GM06990 (cell line): ENCODE measurements at regions not wholly inside any gene's neighbourhood (a gene's known extent, or its start where the extent isn't known, plus 50 kb on each side); places are given as distances from the start of the nearest gene placed in this dataset.
A peak's percentile ranks its signal among the peaks of the same experiment; 100 is the strongest.

Experiments used
- DNase-seq: peaks from one replicate; pipeline ENCODE4 v3.0.0-alpha.2; 2011; ENCODE audit not compliant: insufficient read length; ENCODE audit errors: extremely low read depth
- H3K27me3 ChIP-seq: replicated peaks from 2 replicates; pipeline ENCODE4 v1.6.0; 2011; ENCODE audit warnings: low read length; ENCODE audit not compliant: control insufficient read depth, insufficient read depth
- H3K36me3 ChIP-seq: 2 replicates; pipeline ENCODE4 v1.5.1; 2011; ENCODE audit warnings: low read length; ENCODE audit not compliant: control insufficient read depth, insufficient read depth
- H3K4me3 ChIP-seq: replicated peaks from 2 replicates; pipeline ENCODE4 v1.5.1; 2011; ENCODE audit warnings: low read depth, mild to moderate bottlenecking, control low read depth, low read length
- TF ChIP-seq, protein P1 (sequence below): IDR thresholded peaks from 2 replicates; pipeline ENCODE4 v1.5.1; 2011; ENCODE audit warnings: low read length, control low read depth, mild to moderate bottlenecking, inconsistent platforms; ENCODE audit not compliant: insufficient read depth, poor library complexity, severe bottlenecking

DNA sequence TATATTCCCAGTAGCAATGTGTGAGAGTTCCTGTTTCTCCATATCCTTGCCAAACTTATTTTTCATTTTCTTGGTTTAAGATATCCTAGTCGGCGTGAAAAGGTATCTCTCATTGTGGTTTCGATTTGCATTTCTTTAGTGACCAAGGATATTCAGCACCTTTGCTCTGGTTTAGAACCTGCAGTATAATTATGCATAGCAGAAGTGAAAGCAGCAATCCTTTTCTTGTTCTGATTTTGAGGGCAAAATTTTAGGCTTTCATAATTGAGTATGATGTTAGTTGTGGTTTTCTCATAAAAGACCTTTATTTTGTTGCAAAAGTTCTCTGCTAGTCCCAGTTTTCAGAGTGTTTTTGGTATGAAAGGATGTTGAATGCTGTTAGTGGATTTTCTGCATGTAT lies 491.0 kb downstream of the FGF9 start:
- peak; percentile 77 for DNase-seq
- H3K4me3 ChIP-seq: no peak overlapping the region; the same call in 1 of the 2 replicates
- TF ChIP-seq, protein P1, sequence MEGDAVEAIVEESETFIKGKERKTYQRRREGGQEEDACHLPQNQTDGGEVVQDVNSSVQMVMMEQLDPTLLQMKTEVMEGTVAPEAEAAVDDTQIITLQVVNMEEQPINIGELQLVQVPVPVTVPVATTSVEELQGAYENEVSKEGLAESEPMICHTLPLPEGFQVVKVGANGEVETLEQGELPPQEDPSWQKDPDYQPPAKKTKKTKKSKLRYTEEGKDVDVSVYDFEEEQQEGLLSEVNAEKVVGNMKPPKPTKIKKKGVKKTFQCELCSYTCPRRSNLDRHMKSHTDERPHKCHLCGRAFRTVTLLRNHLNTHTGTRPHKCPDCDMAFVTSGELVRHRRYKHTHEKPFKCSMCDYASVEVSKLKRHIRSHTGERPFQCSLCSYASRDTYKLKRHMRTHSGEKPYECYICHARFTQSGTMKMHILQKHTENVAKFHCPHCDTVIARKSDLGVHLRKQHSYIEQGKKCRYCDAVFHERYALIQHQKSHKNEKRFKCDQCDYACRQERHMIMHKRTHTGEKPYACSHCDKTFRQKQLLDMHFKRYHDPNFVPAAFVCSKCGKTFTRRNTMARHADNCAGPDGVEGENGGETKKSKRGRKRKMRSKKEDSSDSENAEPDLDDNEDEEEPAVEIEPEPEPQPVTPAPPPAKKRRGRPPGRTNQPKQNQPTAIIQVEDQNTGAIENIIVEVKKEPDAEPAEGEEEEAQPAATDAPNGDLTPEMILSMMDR: no peak
- H3K27me3 ChIP-seq: no peaks in the 10 kb centered on the region
- no peaks in the 10 kb centered on the region for H3K36me3 ChIP-seq

DNA sequence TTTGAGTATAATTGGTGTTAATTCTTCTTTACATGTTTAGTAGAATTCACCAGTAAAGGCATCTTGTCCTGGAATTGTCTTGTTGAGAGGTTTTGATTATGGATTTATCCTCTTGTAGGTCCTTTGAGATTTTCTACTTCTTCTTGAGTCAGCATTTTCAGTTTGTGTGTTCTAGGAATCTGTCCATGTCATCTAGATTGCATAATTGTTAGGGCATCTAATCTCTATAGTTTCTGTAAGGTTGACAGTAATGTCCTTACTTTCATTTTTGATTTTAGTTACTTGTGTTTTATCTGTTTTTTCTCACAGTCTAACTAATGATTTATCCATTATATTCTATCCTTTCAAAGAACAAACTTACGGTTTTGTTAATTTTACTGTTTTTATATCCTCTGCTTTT lies 492.0 kb downstream of the FGF9 start:
- Histone ChIP-seq H3K27me3 (no peaks in the 10 kb centered on the region), H3K4me3 (no peak overlapping the region), H3K36me3 (no peaks in the 10 kb centered on the region)
- TF ChIP-seq, protein P1: no peak
- peak; percentile 25 for DNase-seq

- DNase-seq: no peak
- Histone ChIP-seq H3K27me3 (no peaks in the 10 kb centered on the region), H3K4me3 (no peak overlapping the region), H3K36me3 (no peaks in the 10 kb centered on the region)
- TF ChIP-seq, protein P1: no peak
These were observed 497.7 kb downstream of the FGF9 start for GRCh38 chr13:22168437-22169190.

GRCh38 chr13:22169473-22169872 lies 498.6 kb downstream of the FGF9 start:
- TF ChIP-seq, protein P1: no peak
- Histone ChIP-seq H3K36me3 (no peaks in the 10 kb centered on the region), H3K4me3 (no peak overlapping the region), H3K27me3 (no peaks in the 10 kb centered on the region)
- DNase-seq: no peak

- H3K36me3 ChIP-seq: no peaks in the 10 kb centered on the region
- TF ChIP-seq, protein P1: no peak
- no peak for DNase-seq
- no peaks in the 10 kb centered on the region for H3K27me3 ChIP-seq
- no peak overlapping the region for H3K4me3 ChIP-seq
These were observed 502.7 kb downstream of the FGF9 start for GRCh38 chr13:22173610-22174009.
